Osteocyte (in vitro differentiated cells): ENCODE measurements at regions not wholly inside any gene's neighbourhood (a gene's known extent, or its start where the extent isn't known, plus 50 kb on each side); places are given as distances from the start of the nearest gene placed in this dataset.

ENCODE experiments used
- DNase-seq: peaks from one replicate; pipeline ENCODE4 v3.0.0; 2021; ENCODE audit warnings: mixed read lengths; ENCODE audit not compliant: unreplicated experiment; ENCODE audit errors: extremely low spot score
- H3K27ac Mint-ChIP-seq: one replicate; pipeline ENCODE4 v1.8.0; 2021; ENCODE audit warnings: mild to moderate bottlenecking, mixed read lengths; ENCODE audit not compliant: unreplicated experiment
- H3K27me3 Mint-ChIP-seq: one replicate; pipeline ENCODE4 v1.8.0; 2021; ENCODE audit warnings: mixed read lengths; ENCODE audit not compliant: unreplicated experiment
- H3K36me3 Mint-ChIP-seq: one replicate; pipeline ENCODE4 v1.8.0; 2021; ENCODE audit warnings: mixed read lengths; ENCODE audit not compliant: unreplicated experiment
- H3K4me1 Mint-ChIP-seq: one replicate; pipeline ENCODE4 v1.8.0; 2021; ENCODE audit warnings: mixed read lengths; ENCODE audit not compliant: unreplicated experiment
- H3K4me3 Mint-ChIP-seq: one replicate; pipeline ENCODE4 v1.8.0; 2021; ENCODE audit warnings: mild to moderate bottlenecking, moderate library complexity, mixed read lengths; ENCODE audit not compliant: unreplicated experiment
- H3K9me3 Mint-ChIP-seq: one replicate; pipeline ENCODE4 v1.8.0; 2021; ENCODE audit warnings: mixed read lengths; ENCODE audit not compliant: unreplicated experiment
- CTCF ChIP-seq: fragments of 200-600 bp; sonication (generic); IDR thresholded peaks from 2 replicates; pipeline ENCODE4 v1.5.0; 2021; ENCODE audit warnings: antibody characterized with exemption, mild to moderate bottlenecking, moderate library complexity

DNA sequence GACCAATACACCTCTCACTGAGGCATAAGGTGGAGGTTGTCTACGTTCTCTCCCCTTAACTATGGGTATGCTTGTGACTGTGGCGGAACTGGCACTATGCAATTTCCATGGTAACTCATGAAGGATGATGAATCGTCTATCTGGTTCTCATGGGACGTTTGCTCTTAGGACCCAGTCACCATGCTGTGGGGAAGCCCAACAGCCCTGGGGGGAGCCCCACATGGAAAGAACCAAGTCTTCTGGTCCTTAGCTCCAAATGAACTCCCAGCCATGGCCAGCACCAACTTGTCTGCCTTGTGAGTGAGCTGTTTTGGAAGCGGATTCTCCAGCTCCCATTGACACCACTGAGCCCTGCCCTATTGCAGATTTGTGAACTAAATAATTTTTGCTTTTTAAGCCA is 188.7 kb upstream of the S1PR3 start:
- H3K27ac Mint-ChIP-seq = no peak overlapping the region
- TF ChIP-seq CTCF = no peak
- peaks cover 3% of the 10 kb centered on the region for H3K9me3 Mint-ChIP-seq
- H3K4me3 Mint-ChIP-seq = no peak overlapping the region
- peaks cover 4% of the 10 kb centered on the region for H3K27me3 Mint-ChIP-seq
- no peaks in the 10 kb centered on the region for H3K36me3 Mint-ChIP-seq
- DNase-seq = no peak
- H3K4me1 Mint-ChIP-seq = peaks cover 9% of the 10 kb centered on the region

DNA sequence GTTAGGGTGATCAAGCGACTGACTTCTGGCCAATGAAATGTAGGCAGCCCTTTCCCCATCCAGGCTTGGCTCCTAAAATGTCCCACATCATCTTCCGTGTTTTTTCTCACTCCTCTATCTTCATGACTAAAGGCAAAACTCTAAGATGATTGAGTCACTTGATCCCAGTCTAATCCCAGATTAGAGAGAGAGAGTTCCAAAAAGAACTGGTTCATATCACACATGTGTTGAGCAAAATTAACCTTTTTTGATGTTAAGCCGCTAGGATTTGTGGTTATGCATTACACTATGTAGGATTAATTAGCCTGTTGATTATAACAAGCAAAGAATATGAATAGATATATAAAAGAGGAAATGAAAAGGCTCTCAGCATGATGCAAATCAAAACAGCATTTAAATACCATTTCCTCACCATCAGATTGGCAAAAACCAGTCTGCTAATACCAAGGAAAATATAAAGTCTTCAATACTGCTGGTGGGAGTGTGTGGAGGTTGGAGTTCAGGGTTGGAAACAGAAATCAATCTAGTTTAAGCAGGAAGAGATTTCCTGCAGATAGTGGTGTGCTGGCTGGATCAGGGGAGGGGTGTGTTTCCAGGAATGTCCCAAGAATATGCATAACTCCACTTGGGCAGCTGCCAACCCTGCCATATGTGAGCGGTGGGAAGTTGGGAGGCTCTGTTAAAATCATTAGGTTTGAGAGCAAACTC is 187.6 kb upstream of the S1PR3 start:
- Mint-ChIP-seq H3K9me3 (no peaks in the 10 kb centered on the region), H3K36me3 (no peaks in the 10 kb centered on the region), H3K4me3 (no peak overlapping the region), H3K4me1 (peaks cover 18% of the 10 kb centered on the region), H3K27ac (no peak overlapping the region), H3K27me3 (peaks cover 4% of the 10 kb centered on the region)
- no peak for TF ChIP-seq CTCF
- DNase-seq = no peak

- H3K36me3 Mint-ChIP-seq = no peaks in the 10 kb centered on the region
These were observed 187.0 kb upstream of the S1PR3 start for GRCh38 chr9:88804254-88804596.

GRCh38 chr9:88805217-88805943 is 185.9 kb upstream of the S1PR3 start:
- TF ChIP-seq CTCF = no peak
- H3K27me3 Mint-ChIP-seq = peaks cover 4% of the 10 kb centered on the region
- DNase-seq = no peak
- H3K27ac Mint-ChIP-seq = no peak overlapping the region
- no peak overlapping the region for H3K4me3 Mint-ChIP-seq
- no peaks in the 10 kb centered on the region for H3K9me3 Mint-ChIP-seq
- H3K4me1 Mint-ChIP-seq = peaks cover 19% of the 10 kb centered on the region
- no peaks in the 10 kb centered on the region for H3K36me3 Mint-ChIP-seq

More at GRCh38 chr9:88804254-88804596, 187.0 kb upstream of the S1PR3 start:
- DNase-seq = no peak
- H3K27ac Mint-ChIP-seq = no peak overlapping the region
- peaks cover 19% of the 10 kb centered on the region for H3K4me1 Mint-ChIP-seq
- TF ChIP-seq CTCF = no peak
- H3K27me3 Mint-ChIP-seq = peaks cover 4% of the 10 kb centered on the region
- no peaks in the 10 kb centered on the region for H3K9me3 Mint-ChIP-seq
- H3K4me3 Mint-ChIP-seq = no peak overlapping the region

DNA sequence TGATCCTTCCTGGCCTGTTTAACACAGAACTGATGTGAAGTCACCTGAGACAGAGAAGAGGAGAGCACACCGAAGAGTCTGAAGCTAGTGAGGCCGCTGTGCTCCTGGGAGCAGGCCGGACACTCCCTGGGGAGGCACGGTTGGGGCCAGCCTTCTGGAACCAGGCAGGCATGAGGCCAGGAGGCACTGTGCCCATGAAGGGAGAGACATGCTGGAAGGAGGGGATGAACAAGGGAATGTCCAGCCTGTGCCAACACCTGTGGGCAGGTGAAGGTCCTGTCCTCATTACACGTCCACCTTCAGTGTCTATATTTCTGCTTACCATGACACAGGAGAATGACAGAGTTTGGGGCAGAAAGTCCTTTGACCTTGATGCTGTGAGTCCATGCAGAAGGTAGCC is 183.8 kb upstream of the S1PR3 start:
- Mint-ChIP-seq H3K4me3 (no peak overlapping the region), H3K9me3 (no peaks in the 10 kb centered on the region), H3K36me3 (no peaks in the 10 kb centered on the region), H3K27ac (no peak overlapping the region), H3K4me1 (peaks cover 16% of the 10 kb centered on the region), H3K27me3 (peaks cover 9% of the 10 kb centered on the region)
- no peak for DNase-seq
- TF ChIP-seq CTCF = no peak
